ENCODE measurements at regions not wholly inside any gene's neighbourhood (a gene's known extent, or its start where the extent isn't known, plus 50 kb on each side); places are given as distances from the start of the nearest gene placed in this dataset.
"Not testable (repeated sequence)": the region's sequence is repeated elsewhere in the genome, so short reads cannot be mapped to it uniquely, and the experiment has no call there.

DNA sequence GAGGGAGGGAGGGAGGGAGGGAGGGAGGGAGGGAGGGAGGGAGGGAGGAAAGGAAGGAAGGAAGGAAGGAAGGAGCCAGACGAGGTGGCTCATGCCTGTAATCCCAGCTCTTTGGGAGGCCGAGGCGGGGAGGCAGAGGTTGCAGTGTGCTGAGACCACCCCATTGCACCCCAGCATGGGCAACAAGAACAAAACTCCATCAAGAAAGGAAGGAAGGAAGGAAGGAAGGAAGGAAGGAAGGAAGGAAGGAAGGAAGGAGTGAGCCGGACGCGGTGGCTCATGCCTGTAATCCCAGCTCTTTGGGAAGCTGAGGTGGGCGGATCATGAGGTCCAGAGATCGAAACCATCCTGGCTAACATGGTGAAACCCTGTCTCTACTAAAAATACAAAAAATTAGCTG is 60.8 kb upstream of the JARID2 start:
- POLR2A ChIA-PET, result not testable (repeated sequence)
- CTCF ChIA-PET, result interaction anchor here (0.6 kb wide), 1 partner anchor 49 kb away, joined by 4 read pairs; no protein-coding TSS in a partner anchor

DNA sequence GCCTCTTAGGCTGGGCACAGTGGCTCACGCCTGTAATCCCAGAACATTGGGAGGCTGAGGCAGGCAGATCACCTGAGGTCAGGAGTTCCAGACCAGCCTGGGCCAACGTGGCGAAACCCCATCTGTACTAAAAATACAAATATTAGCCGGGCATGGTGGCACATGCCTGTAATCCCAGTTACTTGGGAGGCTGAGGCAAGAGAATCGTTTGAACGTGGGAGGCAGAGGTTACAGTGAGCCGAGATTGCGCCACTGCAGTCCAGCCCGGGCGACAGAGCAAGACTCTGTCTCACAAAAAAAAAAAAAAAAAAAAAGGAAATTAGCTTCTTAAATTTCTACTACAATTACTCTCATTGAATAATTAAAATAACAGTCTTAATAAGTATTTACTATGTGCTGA is 52.4 kb upstream of the JARID2 start:
- POLR2A ChIA-PET, result not testable (repeated sequence)
- CTCF ChIA-PET, result interaction anchor here (0.6 kb wide), 1 partner anchor 1010 kb away, joined by 3 read pairs; no protein-coding TSS in a partner anchor

DNA sequence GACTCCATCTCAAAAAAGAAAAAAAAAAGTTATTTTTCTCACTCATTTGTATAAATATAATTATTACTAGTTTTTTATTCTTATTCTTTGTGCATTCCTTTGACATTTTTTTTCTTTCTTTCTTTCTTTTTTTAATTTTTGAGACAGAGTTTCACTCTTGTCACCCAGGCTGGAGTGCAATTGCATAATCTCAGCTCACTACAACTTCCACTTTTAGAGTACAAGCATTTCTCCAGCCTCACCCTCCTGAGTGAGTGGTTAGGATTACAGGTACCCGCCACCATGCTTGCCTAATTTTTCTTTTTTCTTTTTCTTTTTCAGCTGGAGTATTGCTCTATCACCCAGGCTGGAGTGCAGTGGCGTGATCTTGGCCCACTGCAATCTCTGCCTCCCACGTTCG is 51.4 kb upstream of the JARID2 start:
- CTCF ChIA-PET, result no interaction called here

More for the DNA sequence above, 51.4 kb upstream of the JARID2 start:
- POLR2A ChIA-PET, result no interaction called here
